CD4-positive, CD25-positive, alpha-beta regulatory T cell (primary cell): ENCODE measurements at regions not wholly inside any gene's neighbourhood (a gene's known extent, or its start where the extent isn't known, plus 50 kb on each side); places are given as distances from the start of the nearest gene placed in this dataset.

ENCODE experiments used
- ATAC-seq, 2 donors: fragments of 150-1000 bp; cut with Tn5 transposase; one replicate each; pipeline ENCODE4 v1.10.0; 2021; ENCODE audit warnings: low read depth in 2 of 2, moderate number of reproducible peaks in 2 of 2, moderate library complexity in 1 of 2
- DNase-seq, 3 donors: peaks; one replicate each; pipeline versions ENCODE4 v3.0.0 to v3.0.0-alpha.2; 2012 to 2022; ENCODE audit warnings: mixed read lengths in 1 of 3
- H3K27ac ChIP-seq: one replicate; pipeline ENCODE4 v1.7.0; 2013; ENCODE audit warnings: mild to moderate bottlenecking, low read length; ENCODE audit not compliant: insufficient read depth, poor library complexity, severe bottlenecking
- H3K27me3 ChIP-seq: one replicate; pipeline ENCODE4 v1.7.0; 2013; ENCODE audit warnings: low read length; ENCODE audit not compliant: control insufficient read depth, insufficient read depth
- H3K36me3 ChIP-seq: one replicate; pipeline ENCODE4 v1.7.0; 2013; ENCODE audit warnings: mild to moderate bottlenecking, low read length, moderate library complexity; ENCODE audit not compliant: control insufficient read depth, insufficient read depth
- H3K4me1 ChIP-seq: 2 replicates; pipeline ENCODE4 v1.7.0; 2013; ENCODE audit warnings: mild to moderate bottlenecking, low read length; ENCODE audit not compliant: insufficient read depth, control insufficient read depth, poor library complexity, severe bottlenecking
- H3K4me3 ChIP-seq: one replicate; pipeline ENCODE4 v1.7.0; 2013; ENCODE audit warnings: low read depth, mild to moderate bottlenecking, low read length, moderate library complexity
- H3K9me3 ChIP-seq, 2 experiments: 1 replicate in 1 of 2; 2 replicates in 1 of 2; pipeline ENCODE4 v1.7.0; 2013; ENCODE audit warnings: low read length in 2 of 2, mild to moderate bottlenecking in 1 of 2, moderate library complexity in 1 of 2; ENCODE audit not compliant: control insufficient read depth in 2 of 2
- H3K27ac Mint-ChIP-seq, 3 donors: one replicate each; pipeline ENCODE4 v1.8.0; 2020 to 2022; ENCODE audit warnings: mild to moderate bottlenecking in 3 of 3, mixed read lengths in 3 of 3, moderate library complexity in 2 of 3
- H3K27me3 Mint-ChIP-seq: one replicate; pipeline ENCODE4 v1.8.0; 2022; ENCODE audit warnings: mild to moderate bottlenecking, mixed read lengths
- H3K36me3 Mint-ChIP-seq: one replicate; pipeline ENCODE4 v1.8.0; 2020; ENCODE audit warnings: mixed read lengths
- H3K4me1 Mint-ChIP-seq, 4 donors: one replicate each; pipeline ENCODE4 v1.8.0; 2020 to 2022; ENCODE audit warnings: mixed read lengths in 4 of 4, mild to moderate bottlenecking in 1 of 4
- H3K4me3 Mint-ChIP-seq, 4 donors: one replicate each; pipeline ENCODE4 v1.8.0; 2020 to 2022; ENCODE audit warnings: mild to moderate bottlenecking in 4 of 4, mixed read lengths in 4 of 4, moderate library complexity in 3 of 4
- H3K9me3 Mint-ChIP-seq, 7 donors: one replicate each; pipeline ENCODE4 v1.8.0; 2020 to 2022; ENCODE audit warnings: mixed read lengths in 7 of 7, mild to moderate bottlenecking in 3 of 7, moderate library complexity in 2 of 7

DNA sequence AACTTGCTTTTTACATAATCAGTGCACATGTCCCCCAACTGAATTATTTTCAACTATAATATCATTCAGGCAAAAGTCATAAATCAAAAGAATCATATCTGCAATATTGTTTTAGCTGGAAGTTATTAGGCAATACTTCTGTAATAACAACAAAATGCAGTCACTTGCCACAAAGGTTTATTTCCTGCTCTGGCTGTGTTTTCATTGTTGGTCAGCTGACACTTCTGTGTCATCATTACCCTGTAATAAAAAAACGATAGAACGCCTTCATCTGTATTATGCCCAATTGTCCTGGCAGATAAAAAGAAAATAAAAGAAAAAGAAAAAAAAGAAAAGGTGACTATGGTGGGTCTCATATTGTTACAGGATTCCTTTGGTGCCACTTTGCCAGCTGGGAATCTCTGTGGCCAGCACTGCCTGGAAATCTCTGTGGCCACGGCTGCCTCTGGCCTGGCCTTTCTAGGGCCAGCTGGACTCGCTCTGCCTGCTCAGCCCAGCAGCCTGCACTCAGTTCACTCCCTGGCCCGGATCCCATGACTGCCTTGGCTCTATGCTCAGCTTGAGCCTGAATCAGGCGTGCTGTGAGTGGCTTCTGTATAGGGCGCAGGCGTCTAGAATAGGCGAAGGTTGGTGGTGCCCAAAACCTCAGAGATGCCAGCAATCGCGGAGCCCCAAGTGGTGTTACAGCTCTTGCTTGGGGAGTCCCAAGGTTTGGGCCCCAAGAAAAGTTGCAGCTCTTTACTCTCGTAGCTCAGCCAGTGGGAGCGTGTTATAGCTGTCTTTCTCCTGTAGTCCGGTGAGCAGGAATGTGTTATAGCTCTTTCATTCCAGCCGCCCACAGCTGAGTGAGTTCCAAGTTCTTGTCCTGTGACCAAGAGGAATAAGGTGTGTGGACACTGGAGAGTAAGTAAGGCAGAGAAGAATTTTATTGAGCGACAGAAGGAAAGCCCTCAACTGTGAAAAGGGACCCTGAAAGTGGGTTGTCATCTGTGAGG lies 1227.1 kb downstream of the SLITRK1 start:
- Mint-ChIP-seq H3K27ac (no peak overlapping the region), H3K4me1 (no peaks in the 10 kb centered on the region), H3K9me3 (peaks cover 0 to 4% (median 0%) of the 10 kb centered on the region in 7 donors), H3K4me3 (no peak overlapping the region), H3K27me3 (no peaks in the 10 kb centered on the region), H3K36me3 (no peaks in the 10 kb centered on the region)
- Histone ChIP-seq H3K36me3 (no peaks in the 10 kb centered on the region), H3K9me3 (no peaks in the 10 kb centered on the region), H3K4me1 (no peaks in the 10 kb centered on the region), H3K27me3 (no peaks in the 10 kb centered on the region), H3K27ac (no peak overlapping the region), H3K4me3 (no peak overlapping the region)
- DNase-seq (no peak), ATAC-seq (no peak)

DNA sequence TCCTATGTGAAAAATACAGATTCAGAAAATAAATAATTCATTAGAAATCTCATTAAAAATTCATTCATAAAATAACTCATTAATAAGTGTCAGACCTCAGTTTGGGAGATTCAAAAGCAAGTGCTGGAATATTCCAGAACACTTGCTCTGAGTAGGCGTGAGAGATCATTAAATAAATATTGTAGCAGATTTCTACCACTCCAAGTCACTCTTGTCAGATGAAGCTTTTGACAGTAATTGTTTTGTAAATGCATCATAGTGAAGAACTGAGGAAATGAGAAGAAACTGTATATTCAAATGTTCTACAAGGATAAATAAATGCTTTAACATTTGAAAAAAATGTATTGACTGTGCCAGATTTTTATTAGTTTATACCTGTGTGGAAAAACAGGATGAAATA lies 1228.1 kb downstream of the SLITRK1 start:
- H3K9me3 Mint-ChIP-seq = peaks cover 0 to 5% (median 0%) of the 10 kb centered on the region in 7 donors

DNA sequence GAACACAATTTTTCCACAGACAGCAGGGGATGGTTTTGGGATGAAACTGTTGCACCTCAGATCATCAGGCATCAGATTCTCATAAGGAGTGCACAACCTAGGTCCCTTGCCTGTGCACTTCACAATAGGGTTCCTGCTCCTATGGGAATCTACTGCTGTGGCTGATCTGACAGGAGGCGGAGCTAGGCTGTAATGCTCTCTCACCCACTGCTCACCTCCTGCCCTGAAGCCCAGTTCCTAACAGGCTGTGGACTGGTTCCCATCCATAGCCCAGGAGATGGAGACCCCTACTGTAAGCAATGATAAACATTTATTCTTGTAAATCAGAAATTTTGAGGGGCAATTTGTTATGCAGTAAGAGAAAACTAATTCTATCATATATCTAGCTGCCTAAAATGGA lies 1234.7 kb downstream of the SLITRK1 start:
- Mint-ChIP-seq H3K27me3 (no peaks in the 10 kb centered on the region), H3K4me1 (no peaks in the 10 kb centered on the region), H3K4me3 (no peak overlapping the region), H3K9me3 (peaks cover 0 to 5% (median 0%) of the 10 kb centered on the region in 7 donors), H3K36me3 (no peaks in the 10 kb centered on the region), H3K27ac (no peak overlapping the region)
- no peaks in the 10 kb centered on the region for H3K36me3 ChIP-seq
- H3K4me3 ChIP-seq = no peak overlapping the region
- no peak for ATAC-seq
- no peaks in the 10 kb centered on the region for H3K27me3 ChIP-seq
- no peak overlapping the region for H3K27ac ChIP-seq
- H3K9me3 ChIP-seq = no peaks in the 10 kb centered on the region
- H3K4me1 ChIP-seq = no peaks in the 10 kb centered on the region
- no peak for DNase-seq

More for the DNA sequence above, 1228.1 kb downstream of the SLITRK1 start:
- H3K4me1 Mint-ChIP-seq = no peaks in the 10 kb centered on the region
- H3K27ac ChIP-seq = no peak overlapping the region
- H3K27me3 ChIP-seq = no peaks in the 10 kb centered on the region
- H3K4me1 ChIP-seq = no peaks in the 10 kb centered on the region
- no peak overlapping the region for H3K4me3 ChIP-seq
- no peaks in the 10 kb centered on the region for H3K36me3 Mint-ChIP-seq
- ATAC-seq (no peak), DNase-seq (no peak)
- H3K9me3 ChIP-seq = no peaks in the 10 kb centered on the region
- H3K36me3 ChIP-seq = no peaks in the 10 kb centered on the region
- H3K27me3 Mint-ChIP-seq = no peaks in the 10 kb centered on the region
- no peak overlapping the region for H3K4me3 Mint-ChIP-seq
- H3K27ac Mint-ChIP-seq = no peak overlapping the region

DNA sequence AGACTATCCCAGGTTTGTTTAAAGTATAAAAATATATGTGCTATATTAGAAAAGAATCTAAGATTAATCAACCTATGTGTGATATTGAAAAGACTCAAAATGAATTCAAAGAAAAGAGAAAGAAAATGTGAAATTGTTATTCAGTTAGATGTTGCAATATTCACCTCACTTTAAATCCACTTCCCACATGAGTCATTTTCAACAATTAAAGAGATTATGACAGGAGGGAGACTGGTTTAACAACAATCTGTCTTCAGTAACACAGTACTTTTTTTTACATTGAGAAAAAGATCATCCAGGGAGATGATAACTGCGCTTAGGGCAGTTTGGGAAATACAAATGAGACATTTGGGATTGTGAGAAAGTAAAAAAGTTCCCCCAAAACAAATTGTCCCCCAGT lies 1246.2 kb downstream of the SLITRK1 start:
- H3K4me3 Mint-ChIP-seq = no peak overlapping the region
- H3K36me3 Mint-ChIP-seq = no peaks in the 10 kb centered on the region
- Histone ChIP-seq H3K27me3 (no peaks in the 10 kb centered on the region), H3K4me1 (no peaks in the 10 kb centered on the region), H3K9me3 (peaks cover 0 to 7% of the 10 kb centered on the region in 2 experiments), H3K4me3 (no peak overlapping the region), H3K27ac (no peak overlapping the region), H3K36me3 (no peaks in the 10 kb centered on the region)
- no peak for DNase-seq
- peaks cover 0 to 6% (median 1%) of the 10 kb centered on the region in 7 donors for H3K9me3 Mint-ChIP-seq
- H3K27ac Mint-ChIP-seq = no peak overlapping the region
- ATAC-seq = no peak
- H3K27me3 Mint-ChIP-seq = no peaks in the 10 kb centered on the region
- no peaks in the 10 kb centered on the region for H3K4me1 Mint-ChIP-seq

- H3K4me3 ChIP-seq = no peak overlapping the region
- H3K4me1 Mint-ChIP-seq = no peaks in the 10 kb centered on the region
- no peaks in the 10 kb centered on the region for H3K36me3 Mint-ChIP-seq
These were observed 1247.3 kb downstream of the SLITRK1 start for GRCh38 chr13:82634946-82635345.

GRCh38 chr13:82627183-82627582 lies 1255.1 kb downstream of the SLITRK1 start:
- H3K36me3 ChIP-seq = no peaks in the 10 kb centered on the region
- Mint-ChIP-seq H3K27ac (no peak overlapping the region), H3K4me3 (no peak overlapping the region), H3K4me1 (no peaks in the 10 kb centered on the region), H3K9me3 (peaks cover 0 to 3% (median 0%) of the 10 kb centered on the region in 7 donors), H3K36me3 (no peaks in the 10 kb centered on the region), H3K27me3 (no peaks in the 10 kb centered on the region)
- no peaks in the 10 kb centered on the region for H3K27me3 ChIP-seq
- H3K27ac ChIP-seq = no peak overlapping the region
- DNase-seq (no peak), ATAC-seq (no peak)
- H3K4me1 ChIP-seq = no peaks in the 10 kb centered on the region
- no peaks in the 10 kb centered on the region for H3K9me3 ChIP-seq
- no peak overlapping the region for H3K4me3 ChIP-seq

More at GRCh38 chr13:82634946-82635345, 1247.3 kb downstream of the SLITRK1 start:
- H3K9me3 Mint-ChIP-seq = peaks cover 0 to 5% (median 1%) of the 10 kb centered on the region in 7 donors
- no peaks in the 10 kb centered on the region for H3K4me1 ChIP-seq
- H3K27me3 Mint-ChIP-seq = no peaks in the 10 kb centered on the region
- DNase-seq (no peak), ATAC-seq (no peak)
- no peak overlapping the region for H3K27ac Mint-ChIP-seq
- H3K36me3 ChIP-seq = no peaks in the 10 kb centered on the region
- H3K4me3 Mint-ChIP-seq = no peak overlapping the region
- no peak overlapping the region for H3K27ac ChIP-seq
- H3K27me3 ChIP-seq = no peaks in the 10 kb centered on the region
- peaks cover 0 to 7% of the 10 kb centered on the region in 2 experiments for H3K9me3 ChIP-seq

DNA sequence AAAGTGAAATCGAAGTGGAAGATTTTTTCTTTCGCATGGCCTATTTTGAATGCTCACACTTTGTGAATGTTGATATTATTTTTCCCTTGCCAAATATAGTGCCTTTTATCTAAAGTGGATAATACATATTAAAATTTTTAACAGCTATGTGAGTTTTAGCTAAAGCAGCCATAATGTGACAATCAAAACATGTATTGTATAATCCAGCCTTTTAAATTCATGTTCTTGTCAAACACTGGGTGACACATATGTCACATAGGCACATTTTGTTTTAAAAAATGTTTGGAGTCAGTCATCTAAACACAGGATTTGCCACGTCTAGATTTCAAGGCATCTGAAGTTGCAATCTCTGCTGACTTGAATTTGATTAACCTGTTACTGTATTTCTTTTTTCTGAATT lies 1256.6 kb downstream of the SLITRK1 start:
- Mint-ChIP-seq H3K27me3 (no peaks in the 10 kb centered on the region), H3K9me3 (peaks cover 0 to 4% (median 0%) of the 10 kb centered on the region in 7 donors), H3K27ac (no peak overlapping the region), H3K4me3 (no peak overlapping the region), H3K4me1 (no peaks in the 10 kb centered on the region), H3K36me3 (no peaks in the 10 kb centered on the region)
- Histone ChIP-seq H3K4me1 (no peaks in the 10 kb centered on the region), H3K27me3 (no peaks in the 10 kb centered on the region), H3K27ac (no peak overlapping the region), H3K9me3 (no peaks in the 10 kb centered on the region), H3K4me3 (no peak overlapping the region), H3K36me3 (no peaks in the 10 kb centered on the region)
- no peak for DNase-seq
- no peak for ATAC-seq

DNA sequence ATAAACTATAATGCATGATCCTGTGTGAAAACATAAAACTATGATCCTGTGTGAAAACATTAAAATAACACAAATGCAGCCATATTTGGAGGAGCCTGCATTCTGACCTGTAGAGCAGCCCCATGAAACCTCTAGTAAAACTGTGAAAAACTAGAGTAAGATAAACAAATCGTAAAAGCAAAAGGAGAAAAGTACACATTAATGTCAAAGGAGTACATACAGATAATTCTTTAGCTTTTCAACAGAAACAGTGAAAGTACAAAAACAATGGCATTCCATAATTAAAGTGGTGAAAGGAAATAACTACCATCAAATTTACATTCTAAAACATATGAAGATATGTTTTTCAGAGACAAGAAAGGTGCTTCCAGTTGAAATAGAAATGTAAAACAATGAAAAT lies 1267.2 kb downstream of the SLITRK1 start:
- H3K4me1 ChIP-seq = no peaks in the 10 kb centered on the region
- no peak overlapping the region for H3K4me3 ChIP-seq
- Mint-ChIP-seq H3K9me3 (peaks cover 0 to 5% (median 2%) of the 10 kb centered on the region in 7 donors), H3K4me3 (no peak overlapping the region), H3K27me3 (no peaks in the 10 kb centered on the region), H3K36me3 (no peaks in the 10 kb centered on the region), H3K4me1 (no peaks in the 10 kb centered on the region), H3K27ac (no peak overlapping the region)
- ATAC-seq (no peak), DNase-seq (no peak)
- H3K27me3 ChIP-seq = no peaks in the 10 kb centered on the region
- H3K27ac ChIP-seq = no peak overlapping the region
- H3K36me3 ChIP-seq = no peaks in the 10 kb centered on the region
- no peaks in the 10 kb centered on the region for H3K9me3 ChIP-seq
